GM19463 (cell line): ENCODE measurements at regions not wholly inside any gene's neighbourhood (a gene's known extent, or its start where the extent isn't known, plus 50 kb on each side); places are given as distances from the start of the nearest gene placed in this dataset.

Experiments used
- ATAC-seq: cut with Tn5 transposase; IDR thresholded peaks from one replicate; pipeline ENCODE4 v1.9.1; 2021; ENCODE audit warnings: mild to moderate bottlenecking, moderate library complexity; ENCODE audit not compliant: unreplicated experiment

DNA sequence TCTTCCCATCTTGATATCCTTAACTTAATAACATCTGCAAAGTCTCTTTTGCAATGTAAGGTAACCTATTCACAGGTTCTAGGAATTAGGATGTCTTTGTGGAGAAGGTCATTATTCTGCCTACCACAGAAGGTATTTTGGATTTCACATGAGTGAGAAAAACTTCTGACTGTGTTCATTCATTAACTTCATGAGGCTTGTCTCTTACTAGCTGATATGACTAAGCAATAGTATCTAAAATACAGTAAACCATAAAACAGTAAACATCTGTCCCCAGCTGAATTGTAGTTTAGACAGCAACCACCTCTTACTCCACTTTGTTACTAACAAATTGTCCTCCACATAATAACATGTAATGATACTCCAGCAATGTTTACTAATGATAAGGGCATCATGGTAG, 198.1 kb downstream of the SEC23A start:
- ATAC-seq = no peak

DNA sequence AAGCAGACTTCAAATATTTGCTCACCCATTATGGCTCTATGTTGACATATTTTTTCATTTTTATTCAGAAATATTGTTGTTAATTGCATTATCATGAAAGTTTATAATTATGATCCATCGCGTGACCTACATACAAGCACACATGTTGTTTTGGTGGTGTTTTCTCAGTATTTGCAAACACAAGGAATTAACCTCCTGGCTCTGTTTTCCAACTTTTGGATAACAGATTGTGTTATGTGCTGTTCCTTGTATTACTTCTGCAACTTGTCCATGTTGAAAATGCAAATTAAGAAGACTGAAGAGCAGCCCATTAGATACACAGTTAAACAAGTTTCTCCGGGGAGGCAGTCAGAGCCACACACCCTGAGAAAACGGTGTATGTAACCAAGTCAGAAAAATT, 201.2 kb downstream of the SEC23A start:
- no peak for ATAC-seq

DNA sequence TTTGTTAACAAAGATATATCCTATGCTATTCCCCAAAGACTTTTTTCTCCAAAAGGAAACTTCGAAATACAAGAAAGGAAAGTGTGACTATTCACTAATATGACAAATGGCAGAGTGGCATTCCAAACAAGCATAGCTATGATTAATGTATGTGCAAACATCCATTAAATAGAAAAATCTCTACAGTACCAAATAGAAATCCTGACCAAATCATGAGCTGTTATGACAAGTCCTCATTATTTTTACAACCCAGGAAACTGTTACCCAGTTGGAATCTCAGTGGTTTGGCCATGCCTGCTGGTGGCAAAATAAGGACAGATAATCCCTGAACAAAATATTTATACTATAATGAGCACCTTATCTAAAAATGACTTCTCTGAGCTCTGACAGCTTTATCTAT, 202.1 kb downstream of the SEC23A start:
- ATAC-seq = no peak

DNA sequence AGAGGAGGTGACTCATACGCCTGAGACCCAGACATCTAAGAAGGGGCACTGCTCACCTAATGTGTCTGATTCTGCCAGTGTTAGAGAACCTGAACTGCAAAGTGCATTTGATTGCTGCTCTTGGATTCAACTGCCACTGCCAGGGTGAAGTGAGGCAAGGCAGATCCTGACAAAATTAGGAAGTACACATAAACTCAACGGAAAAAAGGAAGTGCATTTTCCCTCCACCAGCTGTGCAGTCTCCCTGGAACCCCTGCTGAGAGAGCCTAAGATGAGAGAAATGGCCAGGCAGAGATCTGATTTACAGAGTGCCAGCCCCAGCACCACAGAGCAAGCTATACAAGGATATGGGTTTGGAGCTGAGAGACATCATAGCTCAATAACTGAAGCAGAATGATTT, 215.3 kb downstream of the SEC23A start:
- ATAC-seq = no peak

DNA sequence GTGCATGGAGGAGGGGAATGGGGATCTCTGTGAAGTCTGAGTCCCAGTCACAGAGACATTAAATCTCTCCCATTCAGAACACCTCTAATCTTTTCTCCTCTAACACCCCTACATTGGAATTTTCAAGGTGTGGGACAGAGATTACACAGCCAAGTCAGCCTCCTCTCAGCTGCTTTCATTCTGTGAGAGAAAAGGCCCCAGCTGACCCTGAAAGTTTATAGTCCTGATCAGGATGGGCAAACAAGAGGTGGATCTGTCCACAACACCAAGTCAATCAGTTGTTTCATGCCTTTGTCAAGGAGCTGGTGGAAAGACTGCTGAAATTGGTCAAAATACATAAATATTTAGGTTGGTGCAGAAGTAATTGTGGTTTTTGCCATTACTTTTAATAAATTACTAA, 218.9 kb downstream of the SEC23A start:
- ATAC-seq = no peak

DNA sequence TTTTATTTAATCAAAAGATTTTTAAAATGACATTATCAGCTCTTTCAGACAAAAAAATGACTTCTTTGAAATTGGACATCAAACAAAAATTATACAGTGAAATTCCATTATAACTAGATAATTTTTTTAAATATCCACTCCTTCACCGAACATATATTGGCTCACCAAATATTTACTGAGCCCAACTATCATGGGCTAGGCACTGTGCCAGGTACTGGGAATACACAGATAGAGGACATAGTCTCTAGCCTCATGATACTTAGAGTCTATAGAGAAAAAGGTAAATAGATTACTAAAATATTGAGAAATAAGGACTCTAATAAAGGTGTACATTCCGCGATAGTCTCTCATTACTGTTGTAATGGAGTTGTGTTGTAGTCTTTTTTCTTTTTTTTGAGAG, 219.9 kb downstream of the SEC23A start:
- ATAC-seq = no peak

DNA sequence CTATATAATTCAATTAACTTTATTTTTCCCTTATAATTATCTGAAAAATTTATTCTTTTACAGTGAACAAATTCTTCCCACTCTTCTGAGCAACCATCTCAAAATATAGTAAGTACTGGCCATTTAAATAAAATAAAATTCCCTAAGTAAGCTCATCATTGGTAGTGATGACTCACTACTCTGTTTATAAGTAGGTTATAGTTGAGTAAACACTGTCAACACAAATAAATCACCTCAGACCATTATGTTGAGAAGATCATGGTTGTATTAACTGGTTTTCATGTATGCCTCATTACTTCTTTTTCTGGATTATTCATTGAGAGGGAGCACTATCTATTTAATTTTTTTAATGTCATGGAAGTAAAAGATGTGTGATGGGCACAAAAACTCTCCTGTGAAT, 220.5 kb downstream of the SEC23A start:
- ATAC-seq = no peak

DNA sequence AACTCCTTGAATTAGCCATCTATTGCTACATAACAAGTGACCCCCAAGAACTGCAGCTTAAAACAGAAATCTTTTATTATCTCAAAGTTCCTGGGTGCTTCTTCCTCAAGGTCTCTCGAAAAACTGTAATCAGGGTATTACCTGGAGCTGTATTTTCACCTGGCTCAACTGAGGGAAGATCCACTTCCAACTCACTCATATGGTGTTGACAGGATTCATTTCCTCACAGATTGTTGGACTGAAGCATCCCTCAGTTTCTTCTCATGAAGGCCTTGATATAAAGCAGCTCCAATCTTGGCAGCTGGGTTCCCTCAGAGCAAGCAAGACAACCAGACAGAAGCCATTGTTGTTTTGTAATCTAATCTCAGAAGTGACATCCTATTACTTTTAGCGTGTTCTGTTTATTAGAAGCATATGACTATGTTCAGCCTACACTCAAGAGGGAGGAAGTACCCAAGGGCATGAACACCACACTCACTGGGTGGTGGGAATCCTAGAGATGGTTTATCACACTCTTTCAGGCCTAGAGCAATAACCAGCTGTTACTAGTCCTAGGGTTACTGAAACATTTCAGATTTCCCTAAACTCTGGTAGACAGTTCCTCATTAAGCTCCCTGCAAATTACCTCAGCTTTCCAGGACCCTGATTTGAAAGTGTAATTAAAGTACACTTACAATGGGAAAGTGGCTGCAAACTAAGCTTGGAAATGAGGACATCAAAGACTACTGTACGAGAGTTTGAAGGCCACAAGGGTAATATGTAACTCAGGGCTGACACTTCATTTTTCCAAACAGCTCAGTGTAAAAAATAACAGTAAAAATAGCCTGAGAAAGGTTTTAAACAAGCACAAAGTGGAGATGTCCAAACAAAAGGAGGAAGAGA, 222.2 kb downstream of the SEC23A start:
- no peak for ATAC-seq

DNA sequence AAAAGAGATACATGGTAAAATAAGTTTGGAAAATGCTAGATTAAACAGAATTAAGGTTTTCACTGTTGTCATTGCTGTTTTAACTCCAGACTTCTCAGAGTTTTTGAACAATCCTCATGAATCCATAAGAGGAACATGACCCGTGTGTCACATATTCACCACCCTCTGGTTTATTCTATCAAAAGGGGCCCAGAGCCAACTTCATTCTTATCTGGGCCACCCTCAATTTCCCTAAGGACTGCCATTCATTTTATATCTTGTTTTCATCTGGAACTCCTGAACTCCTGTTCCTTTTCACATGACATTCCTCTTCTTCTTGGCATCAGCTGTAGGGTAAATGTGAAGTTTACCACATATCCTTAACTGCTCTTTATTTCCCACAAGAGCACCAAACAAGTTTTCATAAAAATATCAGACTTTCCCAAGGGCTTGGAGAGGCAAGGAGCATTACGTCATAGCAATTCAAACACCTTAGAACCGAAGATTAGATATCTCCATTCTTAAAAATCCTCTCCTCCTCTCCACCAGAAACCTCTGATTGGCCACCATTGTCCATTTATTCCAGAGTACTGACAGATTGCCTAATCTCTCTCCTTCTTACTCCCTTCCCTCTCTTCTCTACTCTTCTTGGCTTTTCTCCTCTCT, 225.2 kb downstream of the SEC23A start:
- ATAC-seq = no peak

DNA sequence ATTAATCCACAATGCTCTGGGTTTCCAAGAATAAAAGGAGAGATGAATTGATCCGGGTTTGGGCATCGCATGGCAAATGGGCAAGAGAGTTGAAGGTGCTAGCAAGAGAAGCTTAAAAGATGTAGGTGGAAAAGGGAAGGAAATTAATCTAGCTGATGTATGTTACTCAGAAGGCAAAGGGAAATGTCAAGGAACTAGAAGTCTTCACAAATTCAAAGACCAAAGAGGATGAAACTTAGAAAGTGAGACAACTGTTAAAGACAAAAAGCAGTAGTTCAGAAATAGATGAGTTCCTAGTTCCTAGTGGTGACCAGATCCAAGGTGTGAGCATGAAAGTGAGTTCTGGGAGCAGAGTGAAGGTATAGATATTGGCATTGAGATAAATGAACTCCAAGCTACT, 228.3 kb downstream of the SEC23A start:
- no peak for ATAC-seq

DNA sequence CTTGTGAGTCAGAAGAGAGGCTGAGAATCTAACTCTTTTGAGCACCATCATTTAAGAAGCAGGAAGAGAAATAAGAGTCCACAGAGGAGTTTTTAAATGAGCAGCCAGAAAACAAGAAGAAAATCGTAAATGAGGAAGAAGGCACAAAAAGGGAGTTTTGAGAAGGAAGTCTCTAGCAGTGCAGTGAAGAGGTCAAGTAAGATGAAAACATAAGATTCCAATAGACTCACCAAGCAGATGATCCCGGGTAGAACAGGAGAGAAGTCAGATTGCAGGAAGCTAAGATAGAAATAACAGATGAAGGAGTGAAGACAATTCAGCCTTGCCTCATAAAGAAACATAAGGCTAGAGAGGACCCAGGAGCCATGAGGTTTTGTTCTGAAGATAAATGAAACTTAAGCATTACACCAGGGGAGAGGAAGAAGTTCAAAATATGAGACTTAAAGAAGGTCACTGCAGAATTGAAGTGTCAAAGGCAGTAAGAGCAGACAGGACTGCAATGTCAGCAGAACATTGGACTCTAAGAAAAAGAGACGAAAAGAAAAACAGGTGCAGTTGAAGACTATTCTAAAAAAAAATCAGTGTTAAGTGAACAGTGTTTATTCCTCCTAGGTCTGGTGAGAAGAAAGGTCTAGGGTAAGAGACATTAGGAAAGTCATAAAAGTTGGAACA, 229.0 kb downstream of the SEC23A start:
- no peak for ATAC-seq

DNA sequence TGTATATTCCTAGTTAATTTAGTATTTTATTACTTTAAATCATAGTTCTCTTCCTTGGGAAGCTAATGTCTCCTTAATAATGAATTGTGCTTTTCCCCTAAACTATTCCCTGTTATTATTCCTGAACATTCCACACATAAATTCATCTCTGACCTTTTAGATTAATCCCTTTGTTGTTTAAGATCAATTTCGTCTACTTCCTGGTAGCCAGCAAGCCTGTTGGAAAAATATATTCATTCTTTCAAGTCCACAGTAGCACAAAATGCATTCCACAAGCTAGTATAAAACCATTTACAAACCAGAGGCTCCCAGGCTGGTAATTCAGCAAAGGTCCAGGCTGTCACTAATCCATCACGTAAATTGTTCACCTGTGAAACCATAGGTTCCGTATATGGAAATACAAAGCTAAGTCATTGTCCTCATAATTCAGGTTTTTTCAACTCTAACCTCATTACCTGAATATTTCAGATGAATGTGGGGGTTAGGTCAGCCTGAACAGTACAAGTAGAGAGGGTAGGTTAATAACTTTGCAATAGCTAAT, 232.7 kb downstream of the SEC23A start:
- no peak for ATAC-seq

DNA sequence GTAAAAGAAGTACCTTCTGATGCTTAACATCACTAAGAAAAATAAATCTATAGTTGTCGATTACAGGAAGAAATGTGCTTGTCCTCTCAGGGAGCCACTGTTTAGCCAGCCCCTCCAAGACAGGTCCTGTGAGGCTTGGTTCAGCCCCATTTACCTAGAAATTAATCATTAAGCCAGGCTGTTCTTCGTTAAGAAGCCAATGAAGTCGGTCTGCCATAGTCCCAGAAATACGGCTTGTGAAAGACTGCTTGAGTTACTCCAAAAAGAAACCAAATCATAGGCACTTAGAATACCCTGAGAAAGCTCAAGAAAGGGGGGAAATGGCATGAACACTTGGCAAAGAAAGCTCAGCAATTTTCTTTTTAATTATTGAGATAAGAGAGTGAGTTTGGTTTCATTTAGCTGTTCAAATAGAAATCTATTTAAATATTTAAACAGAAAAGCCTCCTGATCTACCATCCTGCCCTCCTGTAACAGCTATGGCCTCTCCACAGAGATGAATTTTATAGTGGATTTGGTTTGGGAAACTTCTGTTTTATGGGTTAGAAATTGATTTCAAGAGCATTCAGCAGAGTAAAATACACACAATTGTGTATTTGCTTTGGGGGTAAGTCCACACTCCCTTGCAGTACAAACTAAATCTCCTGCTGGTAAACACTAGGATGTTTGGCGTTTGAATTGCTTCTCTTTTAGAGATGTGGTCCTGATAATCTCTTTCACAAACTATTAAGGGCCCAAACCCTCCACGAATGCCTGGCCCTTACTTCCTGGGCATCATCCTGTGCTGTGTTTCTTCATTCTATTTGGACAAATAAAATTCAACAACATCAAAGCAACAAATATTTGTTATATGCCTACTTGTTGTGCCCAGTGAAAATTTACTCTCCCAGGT, 234.4 kb downstream of the SEC23A start:
- ATAC-seq = no peak

DNA sequence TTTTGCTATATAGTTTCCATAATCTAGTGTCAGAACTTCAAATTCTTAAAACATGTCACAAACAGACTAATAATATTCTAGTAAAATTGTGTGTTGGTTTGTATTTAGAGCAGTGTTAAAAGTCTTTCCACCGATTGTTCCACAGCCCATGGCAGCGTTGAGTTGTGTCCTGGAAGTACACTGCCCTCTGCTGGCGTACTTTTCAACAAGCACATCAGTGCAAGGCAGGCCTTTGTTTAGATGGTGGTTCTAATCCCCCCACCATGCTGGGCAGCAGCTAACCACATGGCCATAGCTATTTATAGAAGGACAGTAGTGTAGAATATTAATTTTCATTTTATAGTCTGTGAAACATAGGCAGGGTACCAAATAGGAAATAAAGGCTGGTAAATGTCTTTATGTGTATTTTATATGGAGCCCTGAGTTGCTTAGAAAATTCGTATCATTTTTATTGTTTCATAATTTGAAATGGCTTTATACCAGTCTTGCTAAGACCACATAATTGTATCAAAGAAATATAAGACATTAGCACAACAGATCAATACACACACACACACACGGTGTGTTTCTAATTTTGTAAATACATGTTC, 235.4 kb downstream of the SEC23A start:
- peak; percentile 87 for ATAC-seq

DNA sequence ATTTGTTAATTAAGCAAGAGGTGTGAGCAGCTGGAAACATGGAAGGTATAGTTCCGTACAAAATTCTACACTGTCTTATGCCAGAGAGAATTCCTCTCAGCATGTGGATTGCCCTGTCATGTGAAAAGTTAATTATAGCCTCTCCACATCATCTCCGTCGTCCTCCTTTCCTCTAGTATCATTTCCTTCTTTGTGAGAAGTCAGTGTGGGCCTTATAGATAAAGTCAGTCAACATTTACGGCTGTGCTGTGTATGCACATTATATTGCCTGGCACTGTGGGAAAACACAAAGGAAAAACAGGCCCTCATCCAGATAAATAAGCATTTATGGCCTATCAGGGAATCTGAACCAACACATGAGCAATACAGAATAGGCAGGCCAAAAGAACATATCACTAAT, 236.6 kb downstream of the SEC23A start:
- ATAC-seq = no peak

DNA sequence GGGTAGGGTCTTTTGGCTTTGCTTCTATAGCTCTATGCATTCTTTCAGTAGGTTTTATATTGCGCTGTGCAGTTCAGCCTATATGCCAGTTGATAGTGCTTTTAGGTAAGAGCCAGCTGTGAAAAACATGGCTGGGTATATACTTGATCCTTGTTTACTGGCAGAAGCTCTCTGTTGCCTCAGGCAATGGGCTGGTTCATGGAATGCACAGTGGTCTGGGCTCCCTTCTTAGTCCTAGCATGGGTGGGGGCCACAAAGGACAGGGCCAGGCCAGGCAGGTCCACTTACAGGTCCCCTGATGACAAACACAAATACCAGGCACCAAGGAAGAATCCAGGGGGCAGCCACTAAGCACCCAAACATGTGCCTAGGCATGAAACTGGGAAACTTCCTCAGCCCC, 240.7 kb downstream of the SEC23A start:
- no peak for ATAC-seq

DNA sequence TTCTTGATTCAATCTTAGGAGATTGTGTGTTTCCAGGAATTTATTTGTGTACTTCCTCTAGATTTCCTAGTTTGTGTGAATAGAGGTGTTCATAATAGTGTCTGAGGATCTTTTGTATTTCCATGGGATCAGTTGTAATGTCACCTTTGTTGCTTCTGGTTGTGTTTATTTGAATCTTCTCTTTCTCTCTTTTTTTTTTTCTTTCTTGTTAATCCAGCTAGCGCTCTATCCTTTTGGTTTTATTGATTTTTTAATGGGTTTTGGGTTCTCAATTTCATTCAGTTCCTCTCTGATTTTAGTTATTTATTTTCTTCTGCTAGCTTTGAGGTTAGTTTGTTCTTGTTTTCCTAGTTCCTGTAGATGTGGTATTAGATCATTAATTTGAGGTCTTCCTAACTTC, 242.5 kb downstream of the SEC23A start:
- no peak for ATAC-seq

DNA sequence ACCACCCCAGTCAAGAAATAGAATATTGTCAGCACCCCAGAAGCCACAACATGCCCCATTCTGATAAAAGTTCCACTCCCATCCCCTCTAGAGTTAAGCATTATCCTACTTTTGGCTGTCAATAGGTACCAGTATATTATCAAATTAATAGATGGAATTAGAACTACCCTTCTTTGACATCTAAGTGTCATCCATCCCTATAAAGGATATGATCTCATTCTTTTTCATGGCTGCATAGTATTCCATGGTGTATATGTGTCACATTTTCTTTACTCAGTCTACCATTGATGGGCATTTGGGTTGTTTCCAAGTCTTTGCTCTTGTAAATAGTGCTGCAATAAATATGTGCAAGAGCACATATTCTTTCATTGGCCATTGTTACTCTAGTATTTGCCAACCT, 246.2 kb downstream of the SEC23A start:
- ATAC-seq = no peak

DNA sequence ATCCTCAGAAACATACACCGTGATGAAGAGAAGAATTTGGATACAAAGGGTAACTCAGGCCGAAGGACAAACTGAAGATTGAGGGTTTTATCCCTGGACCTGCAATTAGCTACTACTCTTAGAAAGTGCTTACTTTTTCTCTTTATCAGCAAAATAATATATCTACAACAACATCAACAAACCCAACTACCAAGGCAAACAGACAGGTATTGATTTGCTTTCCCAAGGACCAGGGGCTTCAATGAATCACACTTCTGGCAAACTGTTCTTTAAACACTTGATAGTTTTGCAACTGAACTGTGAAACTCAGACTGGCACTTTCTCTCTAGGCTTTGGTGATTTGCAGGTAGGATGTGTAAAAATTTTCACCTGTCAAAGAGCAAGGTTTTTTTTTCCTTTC, 247.5 kb downstream of the SEC23A start:
- no peak for ATAC-seq

DNA sequence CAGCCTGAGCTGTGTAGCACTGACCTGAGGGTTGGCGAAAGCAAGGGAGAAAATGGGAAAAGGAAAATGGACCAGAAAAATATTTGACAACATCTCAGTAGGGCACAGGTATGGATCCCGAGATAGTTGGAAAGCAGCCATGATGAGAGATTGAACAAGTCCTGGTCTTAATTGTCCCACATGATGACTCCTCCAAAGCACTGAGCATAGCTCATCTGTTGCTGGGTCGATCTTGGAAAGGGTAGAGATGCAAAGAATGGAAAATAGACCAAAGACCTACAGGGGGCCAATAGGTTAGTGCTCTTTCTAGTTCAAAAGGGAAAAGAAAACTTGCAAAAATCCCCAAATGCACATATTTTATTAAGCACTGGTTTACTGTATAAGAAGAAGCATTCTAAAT, 251.9 kb downstream of the SEC23A start:
- ATAC-seq = no peak
